Stimulated activated CD8-positive, alpha-beta memory T cell treated with anti-CD3 and anti-CD28 coated beads, Interleukin-7, amount 100 ng/mL, for 24 hours (primary cell): ENCODE measurements at regions not wholly inside any gene's neighbourhood (a gene's known extent, or its start where the extent isn't known, plus 50 kb on each side); places are given as distances from the start of the nearest gene placed in this dataset.

Experiments
- DNase-seq: peaks from one replicate; pipeline ENCODE4 v3.0.0-alpha.2; 2020; ENCODE audit warnings: low read depth

- no peak for DNase-seq
Measured at GRCh38 chr1:98382986-98383740, 278.4 kb upstream of the SNX7 start.

GRCh38 chr1:98382586-98382985 lies 278.9 kb upstream of the SNX7 start:
- DNase-seq, result no peak

GRCh38 chr1:98374098-98374497 lies 287.4 kb upstream of the SNX7 start:
- DNase-seq, result no peak

- DNase-seq, result no peak
Measured at GRCh38 chr1:98373056-98373455, 288.5 kb upstream of the SNX7 start.

- DNase-seq, result no peak
Measured at GRCh38 chr1:98371764-98372163, 289.8 kb upstream of the SNX7 start.

GRCh38 chr1:98369463-98369862 lies 292.1 kb upstream of the SNX7 start:
- DNase-seq, result no peak

- DNase-seq, result no peak
Measured at GRCh38 chr1:98368995-98369394, 292.5 kb upstream of the SNX7 start.

GRCh38 chr1:98367426-98367825 lies 294.1 kb upstream of the SNX7 start:
- no peak for DNase-seq

- DNase-seq, result no peak
Measured at GRCh38 chr1:98366343-98366742, 295.2 kb upstream of the SNX7 start.

- no peak for DNase-seq
Measured at GRCh38 chr1:98364544-98364943, 297.0 kb upstream of the SNX7 start.

GRCh38 chr1:98360864-98361263 lies 300.7 kb upstream of the SNX7 start:
- DNase-seq, result no peak

- no peak for DNase-seq
Measured at GRCh38 chr1:98355656-98356383, 305.7 kb upstream of the SNX7 start.

- DNase-seq, result no peak
Measured at GRCh38 chr1:98352378-98352777, 309.1 kb upstream of the SNX7 start.

- no peak for DNase-seq
Measured at GRCh38 chr1:98351561-98351960, 310.0 kb upstream of the SNX7 start.

- no peak for DNase-seq
Measured at GRCh38 chr1:98345417-98345816, 316.1 kb upstream of the SNX7 start.

- no peak for DNase-seq
Measured at GRCh38 chr1:98344731-98345130, 316.8 kb upstream of the SNX7 start.

GRCh38 chr1:98342566-98342965 lies 319.0 kb upstream of the SNX7 start:
- no peak for DNase-seq

GRCh38 chr1:98340511-98340910 lies 321.0 kb upstream of the SNX7 start:
- no peak for DNase-seq

GRCh38 chr1:98336472-98337083 lies 324.9 kb upstream of the SNX7 start:
- DNase-seq, result no peak

- no peak for DNase-seq
Measured at GRCh38 chr1:98333936-98334335, 327.6 kb upstream of the SNX7 start.

GRCh38 chr1:98333406-98333805 lies 328.1 kb upstream of the SNX7 start:
- no peak for DNase-seq

GRCh38 chr1:98331718-98332311 lies 329.7 kb upstream of the SNX7 start:
- DNase-seq, result no peak

- no peak for DNase-seq
Measured at GRCh38 chr1:98331243-98331642, 330.3 kb upstream of the SNX7 start.
